Ovary (tissue), 3 donors: ENCODE measurements at regions not wholly inside any gene's neighbourhood (a gene's known extent, or its start where the extent isn't known, plus 50 kb on each side); places are given as distances from the start of the nearest gene placed in this dataset.

ENCODE experiments used
- EP300 ChIP-seq: sonication (generic); formaldehyde crosslinking; IDR thresholded peaks from one replicate; pipeline ENCODE4 v1.6.1; 2017; ENCODE audit warnings: antibody characterized with exemption
- POLR2A ChIP-seq: fragments of 450-650 bp; IDR thresholded peaks from one replicate; pipeline ENCODE4 v1.6.1; 2017; ENCODE audit warnings: antibody characterized with exemption, mild to moderate bottlenecking, moderate library complexity
- TF ChIP-seq, protein P1 (sequence below), 3 donors: fragments of 450-650 bp in 2 of 3; fragments of 200-600 bp in 1 of 3; IDR thresholded peaks; one replicate each; pipeline versions ENCODE4 v1.5.1 to v1.8.0; 2016 to 2022; ENCODE audit warnings: antibody characterized with exemption in 3 of 3, mild to moderate bottlenecking in 1 of 3
- donor health status: DM: no; HTN: no; CAD: no.

- TF ChIP-seq, protein P1, sequence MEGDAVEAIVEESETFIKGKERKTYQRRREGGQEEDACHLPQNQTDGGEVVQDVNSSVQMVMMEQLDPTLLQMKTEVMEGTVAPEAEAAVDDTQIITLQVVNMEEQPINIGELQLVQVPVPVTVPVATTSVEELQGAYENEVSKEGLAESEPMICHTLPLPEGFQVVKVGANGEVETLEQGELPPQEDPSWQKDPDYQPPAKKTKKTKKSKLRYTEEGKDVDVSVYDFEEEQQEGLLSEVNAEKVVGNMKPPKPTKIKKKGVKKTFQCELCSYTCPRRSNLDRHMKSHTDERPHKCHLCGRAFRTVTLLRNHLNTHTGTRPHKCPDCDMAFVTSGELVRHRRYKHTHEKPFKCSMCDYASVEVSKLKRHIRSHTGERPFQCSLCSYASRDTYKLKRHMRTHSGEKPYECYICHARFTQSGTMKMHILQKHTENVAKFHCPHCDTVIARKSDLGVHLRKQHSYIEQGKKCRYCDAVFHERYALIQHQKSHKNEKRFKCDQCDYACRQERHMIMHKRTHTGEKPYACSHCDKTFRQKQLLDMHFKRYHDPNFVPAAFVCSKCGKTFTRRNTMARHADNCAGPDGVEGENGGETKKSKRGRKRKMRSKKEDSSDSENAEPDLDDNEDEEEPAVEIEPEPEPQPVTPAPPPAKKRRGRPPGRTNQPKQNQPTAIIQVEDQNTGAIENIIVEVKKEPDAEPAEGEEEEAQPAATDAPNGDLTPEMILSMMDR (IDR thresholded peaks at IDR 0.05) = no peak
- TF ChIP-seq POLR2A (no peak), EP300 (no peak)
Measured at GRCh38 chr11:128390246-128390645, 197.1 kb downstream of the ETS1 start.
